Stomach (tissue), 8 donors: ENCODE measurements at regions not wholly inside any gene's neighbourhood (a gene's known extent, or its start where the extent isn't known, plus 50 kb on each side); places are given as distances from the start of the nearest gene placed in this dataset.
A peak's percentile ranks its signal among the peaks of the same experiment; 100 is the strongest.

ENCODE experiments used
- DNase-seq, 2 donors: peaks; one replicate each; pipeline versions ENCODE4 v3.0.0 to v3.0.0-alpha.2; 2013 to 2019
- H3K27ac ChIP-seq, 5 donors: fragments of 200-600 bp in 4 of 5; sonication (generic) in 4 of 5; one replicate each; pipeline ENCODE4 v1.5.1; 2013 to 2019; ENCODE audit warnings: mild to moderate bottlenecking in 1 of 5, moderate library complexity in 1 of 5
- H3K27me3 ChIP-seq, 3 donors: fragments of 200-600 bp; sonication (generic); one replicate each; pipeline ENCODE4 v1.5.1; 2017 to 2019; ENCODE audit warnings: mixed run types in 1 of 3
- H3K36me3 ChIP-seq, 4 donors: fragments of 200-600 bp; sonication (generic); 1 replicate in 3 of 4; 2 replicates in 1 of 4; pipeline ENCODE4 v1.5.1; 2016 to 2019
- H3K4me1 ChIP-seq, 4 donors: fragments of 200-600 bp; sonication (generic); one replicate each; pipeline ENCODE4 v1.5.1; 2016 to 2019
- H3K4me3 ChIP-seq, 4 donors: fragments of 200-600 bp; sonication (generic) in 3 of 4; one replicate each; pipeline ENCODE4 v1.5.1; 2016 to 2019; ENCODE audit warnings: mild to moderate bottlenecking in 1 of 4
- H3K9me3 ChIP-seq, 4 donors: fragments of 200-600 bp; sonication (generic); one replicate each; pipeline ENCODE4 v1.5.1; 2016 to 2019
- EP300 ChIP-seq: sonication (generic); formaldehyde crosslinking; IDR thresholded peaks from one replicate; pipeline ENCODE4 v1.6.1; 2017; ENCODE audit warnings: antibody characterized with exemption
- POLR2A ChIP-seq, 4 donors: fragments of 450-650 bp; IDR thresholded peaks; one replicate each; pipeline ENCODE4 v1.6.1; 2016; ENCODE audit warnings: antibody characterized with exemption in 4 of 4, control low read depth in 2 of 4, mild to moderate bottlenecking in 1 of 4, moderate library complexity in 1 of 4
- POLR2AphosphoS5 ChIP-seq, 3 donors: sonication (generic); formaldehyde crosslinking; IDR thresholded peaks; one replicate each; pipeline ENCODE4 v1.6.1; 2016; ENCODE audit warnings: antibody characterized with exemption in 3 of 3
- WGBS, 5 donors: extraction: QIAGEN DNeasy Blood & Tissue Kit in 3 of 5; methylation state at CpG; one replicate each; pipeline versions ENCODE4 v1.1.5 to v1.1.7; 2013 to 2018; 5-methylcytosine and 5-hydroxymethylcytosine counted together
- intact Hi-C: fragments of 100-400 bp; cut with DNase I; formaldehyde crosslinking; loops from one replicate; pipeline ENCODE4 v1.15.1; 2023; ENCODE audit warnings: low total_unique reads
- TF ChIP-seq, protein P1 (sequence below), 7 experiments: fragments of 450-650 bp in 4 of 7; fragments of 200-600 bp in 3 of 7; sonication (generic) in 3 of 7; IDR thresholded peaks; one replicate each; pipeline ENCODE4 v1.5.1; 2016 to 2019; ENCODE audit warnings: antibody characterized with exemption in 7 of 7, control low read depth in 2 of 7, mild to moderate bottlenecking in 1 of 7
- donor health status: healthy with polysubstance abuse.
- donor health status: Bipolar disorder and iron deficiency.
- donor health status: healthy.

- Histone ChIP-seq H3K9me3 (no peaks in the 10 kb centered on the region), H3K27ac (no peak overlapping the region), H3K4me1 (peaks cover 0 to 18% (median 9%) of the 10 kb centered on the region in 4 donors), H3K27me3 (no peaks in the 10 kb centered on the region), H3K36me3 (no peaks in the 10 kb centered on the region), H3K4me3 (no peak overlapping the region)
- intact Hi-C loops = no loop called here
- DNase-seq = peak; percentile 74 to 77
- WGBS, 5 donors = 26 to 36% (median 31%) methylated on average over 8 of the region's 8 CpGs
- TF ChIP-seq POLR2AphosphoS5 (IDR thresholded peaks at IDR 0.05) = no peak
- TF ChIP-seq POLR2A (IDR thresholded peaks at IDR 0.05) = no peak
- no peak for TF ChIP-seq EP300
- TF ChIP-seq, protein P1, sequence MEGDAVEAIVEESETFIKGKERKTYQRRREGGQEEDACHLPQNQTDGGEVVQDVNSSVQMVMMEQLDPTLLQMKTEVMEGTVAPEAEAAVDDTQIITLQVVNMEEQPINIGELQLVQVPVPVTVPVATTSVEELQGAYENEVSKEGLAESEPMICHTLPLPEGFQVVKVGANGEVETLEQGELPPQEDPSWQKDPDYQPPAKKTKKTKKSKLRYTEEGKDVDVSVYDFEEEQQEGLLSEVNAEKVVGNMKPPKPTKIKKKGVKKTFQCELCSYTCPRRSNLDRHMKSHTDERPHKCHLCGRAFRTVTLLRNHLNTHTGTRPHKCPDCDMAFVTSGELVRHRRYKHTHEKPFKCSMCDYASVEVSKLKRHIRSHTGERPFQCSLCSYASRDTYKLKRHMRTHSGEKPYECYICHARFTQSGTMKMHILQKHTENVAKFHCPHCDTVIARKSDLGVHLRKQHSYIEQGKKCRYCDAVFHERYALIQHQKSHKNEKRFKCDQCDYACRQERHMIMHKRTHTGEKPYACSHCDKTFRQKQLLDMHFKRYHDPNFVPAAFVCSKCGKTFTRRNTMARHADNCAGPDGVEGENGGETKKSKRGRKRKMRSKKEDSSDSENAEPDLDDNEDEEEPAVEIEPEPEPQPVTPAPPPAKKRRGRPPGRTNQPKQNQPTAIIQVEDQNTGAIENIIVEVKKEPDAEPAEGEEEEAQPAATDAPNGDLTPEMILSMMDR (IDR thresholded peaks at IDR 0.05) = no peak
Observed at GRCh38 chr2:12005886-12006681, 259.7 kb downstream of the LPIN1 start.

DNA sequence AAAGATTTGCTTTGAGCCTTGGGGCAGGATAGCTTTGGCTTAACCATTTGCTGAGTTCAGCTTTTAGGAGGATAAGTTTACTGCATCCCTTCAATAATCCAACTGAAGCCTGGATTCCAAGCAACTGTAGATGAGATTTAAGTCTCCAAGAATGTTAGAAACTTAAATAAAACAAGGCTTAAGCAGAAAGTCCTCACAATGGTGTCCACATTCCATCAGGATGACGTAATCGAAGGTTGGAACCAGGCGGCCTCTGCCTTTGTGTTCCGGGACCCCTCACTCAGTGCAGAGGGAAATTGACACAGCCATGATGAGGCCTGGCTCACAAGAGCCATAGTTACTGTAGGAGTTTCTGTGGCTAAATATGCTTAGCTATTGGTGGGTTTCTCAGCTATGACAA lies 260.4 kb downstream of the LPIN1 start:
- no peak overlapping the region for H3K4me3 ChIP-seq
- H3K4me1 ChIP-seq = peaks cover 0 to 18% (median 9%) of the 10 kb centered on the region in 4 donors
- intact Hi-C loops = no loop called here
- no peaks in the 10 kb centered on the region for H3K9me3 ChIP-seq
- peak in 1 of 2 donors; percentile 46 for DNase-seq
- H3K36me3 ChIP-seq = no peaks in the 10 kb centered on the region
- no peak overlapping the region for H3K27ac ChIP-seq
- H3K27me3 ChIP-seq = no peaks in the 10 kb centered on the region
- 58 to 73% (median 63%) methylated on average over 4 of the region's 4 CpGs for WGBS, 5 donors
- TF ChIP-seq POLR2A (IDR thresholded peaks at IDR 0.05) (no peak), POLR2AphosphoS5 (IDR thresholded peaks at IDR 0.05) (no peak), EP300 (no peak)
- TF ChIP-seq, protein P1 (IDR thresholded peaks at IDR 0.05) = no peak

- no peak overlapping the region for H3K4me3 ChIP-seq
- no peak overlapping the region for H3K27ac ChIP-seq
- H3K27me3 ChIP-seq = no peaks in the 10 kb centered on the region
- H3K9me3 ChIP-seq = no peaks in the 10 kb centered on the region
- intact Hi-C loops = no loop called here
- DNase-seq = no peak
- H3K4me1 ChIP-seq = peaks cover 0 to 18% (median 9%) of the 10 kb centered on the region in 4 donors
- 91 to 100% (median 95%) methylated on average over 1 of the region's 1 CpG for whole genome bisulfite sequencing, 5 donors
- TF ChIP-seq, protein P1 (IDR thresholded peaks at IDR 0.05) = no peak
- TF ChIP-seq POLR2A (IDR thresholded peaks at IDR 0.05) = no peak
- no peak for TF ChIP-seq EP300
- TF ChIP-seq POLR2AphosphoS5 (IDR thresholded peaks at IDR 0.05) = no peak
- no peaks in the 10 kb centered on the region for H3K36me3 ChIP-seq
Observed at GRCh38 chr2:12007282-12007681, 260.9 kb downstream of the LPIN1 start.

DNA sequence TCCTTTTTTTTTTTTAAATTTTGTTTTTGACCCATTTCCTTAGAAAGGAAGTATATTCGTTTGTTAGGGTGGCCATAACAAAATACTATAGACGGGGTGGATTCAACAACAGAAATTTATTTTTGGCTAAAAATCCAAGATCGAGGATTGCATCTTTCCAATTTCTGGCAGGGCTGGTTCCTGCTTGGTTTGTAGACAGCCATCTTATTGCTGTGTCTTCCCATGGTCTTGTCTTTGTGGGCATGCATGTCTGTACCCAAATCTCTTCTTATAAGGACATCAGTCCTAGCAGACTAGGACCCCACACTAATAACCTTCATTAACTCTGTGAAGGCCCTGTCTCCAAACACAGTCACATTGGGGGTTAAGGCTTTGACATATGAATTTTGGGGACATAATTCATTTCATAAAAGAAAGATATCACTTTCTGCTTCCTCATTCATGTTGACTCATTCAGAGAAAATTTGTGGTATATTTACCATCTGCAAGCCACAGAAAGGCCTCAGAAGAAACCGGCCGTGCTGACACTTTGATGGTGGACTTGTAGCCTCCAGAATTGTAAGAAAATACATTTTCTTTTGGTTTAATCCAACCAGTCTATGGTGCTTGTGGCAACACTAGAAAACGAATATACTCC lies 262.1 kb downstream of the LPIN1 start:
- no peak overlapping the region for H3K27ac ChIP-seq
- H3K27me3 ChIP-seq = no peaks in the 10 kb centered on the region
- H3K4me1 ChIP-seq = peaks cover 0 to 18% (median 9%) of the 10 kb centered on the region in 4 donors
- H3K4me3 ChIP-seq = no peak overlapping the region
- no peak for DNase-seq
- TF ChIP-seq POLR2A (IDR thresholded peaks at IDR 0.05) = no peak
- TF ChIP-seq POLR2AphosphoS5 (IDR thresholded peaks at IDR 0.05) = no peak
- TF ChIP-seq, protein P1 (IDR thresholded peaks at IDR 0.05) = no peak
- intact Hi-C loops = no loop called here
- WGBS, 5 donors = 62 to 79% (median 74%) methylated on average over 6 of the region's 6 CpGs
- no peaks in the 10 kb centered on the region for H3K9me3 ChIP-seq
- H3K36me3 ChIP-seq = no peaks in the 10 kb centered on the region
